ENCODE measurements at regions not wholly inside any gene's neighbourhood (a gene's known extent, or its start where the extent isn't known, plus 50 kb on each side); places are given as distances from the start of the nearest gene placed in this dataset.

DNA sequence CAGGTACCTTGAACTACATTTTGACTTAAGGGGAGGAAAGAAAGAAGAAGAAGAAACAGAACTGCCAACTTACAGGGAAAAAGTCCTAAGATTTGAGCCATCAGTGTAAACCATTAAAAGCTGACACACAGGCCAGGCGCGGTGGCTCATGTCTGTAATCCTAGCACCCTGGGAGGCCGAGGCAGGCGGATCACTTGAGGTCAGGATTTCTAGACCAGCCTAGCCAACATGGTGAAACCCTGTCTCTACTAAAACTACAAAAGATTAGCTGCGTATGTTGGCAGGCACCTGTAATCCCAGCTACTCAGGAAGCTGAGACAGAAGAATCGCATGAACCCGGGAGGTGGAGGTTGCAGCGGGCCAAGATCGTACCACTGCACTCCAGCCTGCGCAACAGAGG lies 389.7 kb upstream of the FAM241A start:
- dilution Hi-C loops (cut with MboI; ENCODE audit: extremely low pct_ligation_motif_present, low sequenced_read_pairs): no loop called here
- POLR2A ChIA-PET: no interaction called here

More for the DNA sequence above, 389.7 kb upstream of the FAM241A start:
- Histone ChIP-seq H3K9ac (replicated peaks; ENCODE audit: extremely low read depth, insufficient read depth, low read length) (no peak overlapping the region), H4K20me1 (replicated peaks; ENCODE audit: control insufficient read depth, extremely low read depth, insufficient read depth, low read length) (no peaks in the 10 kb centered on the region), H3K4me3 (replicated peaks in 1 of 3; ENCODE audit: insufficient read depth in 1 of 3, low read depth in 1 of 3, low read length in 3 of 3) (no peak overlapping the region), H3K9me3 (replicated peaks; ENCODE audit: control insufficient read depth, insufficient read depth, low read length) (no peaks in the 10 kb centered on the region), H3K79me2 (ENCODE audit: control insufficient read depth, insufficient read depth, low read length) (no peaks in the 10 kb centered on the region), H3K36me3 (ENCODE audit: control insufficient read depth in 2 of 2, extremely low read depth in 1 of 2, insufficient read depth in 2 of 2, low read length in 2 of 2) (no peaks in the 10 kb centered on the region), H3K27me3 (ENCODE audit: control insufficient read depth in 2 of 2, insufficient read depth in 2 of 2, low read length in 2 of 2) (peaks cover 0 to 10% of the 10 kb centered on the region in 2 experiments), H3K27ac (ENCODE audit: insufficient read depth, low read depth, low read length) (no peak overlapping the region), H2AFZ (ENCODE audit: low read depth, low read length) (no peak overlapping the region), H3K4me1 (ENCODE audit: control insufficient read depth, extremely low read depth, insufficient read depth, low read length) (no peaks in the 10 kb centered on the region), H3K9me1 (replicated peaks; ENCODE audit: control insufficient read depth, extremely low read depth, insufficient read depth, low read length) (no peaks in the 10 kb centered on the region), H3K4me2 (ENCODE audit: insufficient read depth, low read length) (no peak overlapping the region)
- DNase-seq (ENCODE audit: low read depth, low spot score) (no peak), FAIRE-seq (no peak)
- intact Hi-C loops (cut with micrococcal nuclease): no loop called here
- TF ChIP-seq FOS (IDR thresholded peaks at IDR 0.05; ENCODE audit: borderline replicate concordance, insufficient read depth, low read length) (no peak), POLR2AphosphoS5 (IDR thresholded peaks at IDR 0.05; ENCODE audit: insufficient read depth, low read depth, low read length) (no peak), GATA2 (IDR thresholded peaks at IDR 0.05; ENCODE audit: insufficient read depth, insufficient read length, low read depth, low read length) (no peak), MYC (IDR thresholded peaks at IDR 0.05; ENCODE audit: low read depth, low read length) (no peak), JUN (IDR thresholded peaks at IDR 0.05; ENCODE audit: borderline replicate concordance, insufficient read depth, insufficient read length, low read depth) (no peak), POLR2A (IDR thresholded peaks at IDR 0.05; ENCODE audit: low read depth, low read length) (no peak), EZH2 (IDR thresholded peaks at IDR 0.05; ENCODE audit: borderline replicate concordance, low read depth, low read length, severe bottlenecking) (no peak)
- TF ChIP-seq, protein P1, sequence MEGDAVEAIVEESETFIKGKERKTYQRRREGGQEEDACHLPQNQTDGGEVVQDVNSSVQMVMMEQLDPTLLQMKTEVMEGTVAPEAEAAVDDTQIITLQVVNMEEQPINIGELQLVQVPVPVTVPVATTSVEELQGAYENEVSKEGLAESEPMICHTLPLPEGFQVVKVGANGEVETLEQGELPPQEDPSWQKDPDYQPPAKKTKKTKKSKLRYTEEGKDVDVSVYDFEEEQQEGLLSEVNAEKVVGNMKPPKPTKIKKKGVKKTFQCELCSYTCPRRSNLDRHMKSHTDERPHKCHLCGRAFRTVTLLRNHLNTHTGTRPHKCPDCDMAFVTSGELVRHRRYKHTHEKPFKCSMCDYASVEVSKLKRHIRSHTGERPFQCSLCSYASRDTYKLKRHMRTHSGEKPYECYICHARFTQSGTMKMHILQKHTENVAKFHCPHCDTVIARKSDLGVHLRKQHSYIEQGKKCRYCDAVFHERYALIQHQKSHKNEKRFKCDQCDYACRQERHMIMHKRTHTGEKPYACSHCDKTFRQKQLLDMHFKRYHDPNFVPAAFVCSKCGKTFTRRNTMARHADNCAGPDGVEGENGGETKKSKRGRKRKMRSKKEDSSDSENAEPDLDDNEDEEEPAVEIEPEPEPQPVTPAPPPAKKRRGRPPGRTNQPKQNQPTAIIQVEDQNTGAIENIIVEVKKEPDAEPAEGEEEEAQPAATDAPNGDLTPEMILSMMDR (IDR thresholded peaks at IDR 0.05; ENCODE audit: extremely low read depth in 1 of 2, insufficient read depth in 1 of 2, low read depth in 1 of 2, low read length in 2 of 2): no peak
- TF ChIP-seq, protein P2, sequence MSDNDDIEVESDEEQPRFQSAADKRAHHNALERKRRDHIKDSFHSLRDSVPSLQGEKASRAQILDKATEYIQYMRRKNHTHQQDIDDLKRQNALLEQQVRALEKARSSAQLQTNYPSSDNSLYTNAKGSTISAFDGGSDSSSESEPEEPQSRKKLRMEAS (IDR thresholded peaks at IDR 0.05; ENCODE audit: insufficient read depth, insufficient read length): no peak
- no TSS peak for BruUV-seq (replicated peaks)
- CTCF ChIA-PET: no interaction called here

Data from endothelial cell of umbilical vein (primary cell).